HCT116 (cell line): ENCODE measurements at regions not wholly inside any gene's neighbourhood (a gene's known extent, or its start where the extent isn't known, plus 50 kb on each side); places are given as distances from the start of the nearest gene placed in this dataset.

ENCODE experiments used
- CEBPB ChIP-seq: IDR thresholded peaks from 2 replicates; pipeline ENCODE4 v1.6.1; 2012; ENCODE audit warnings: low read depth
- CTCF ChIP-seq, 3 experiments: fragments of 200-600 bp in 1 of 3; sonication (generic) in 1 of 3; IDR thresholded peaks in 2 of 3; conservative IDR thresholded peaks in 1 of 3; 2 replicates each; pipeline ENCODE4 v1.5.1; 2012 to 2017; ENCODE audit warnings: low read depth in 2 of 3, low read length in 2 of 3, antibody characterized with exemption in 1 of 3, borderline replicate concordance in 1 of 3, control low read depth in 1 of 3, mild to moderate bottlenecking in 1 of 3, mixed read lengths in 1 of 3, mixed run types in 1 of 3, moderate library complexity in 1 of 3; ENCODE audit not compliant: insufficient read depth in 1 of 3
- EZH2 ChIP-seq: fragments of 200-600 bp; sonication (generic); IDR thresholded peaks from 2 replicates; pipeline ENCODE4 v1.6.1; 2017; ENCODE audit warnings: antibody characterized with exemption, mixed run types
- FOSL1 ChIP-seq: IDR thresholded peaks from 2 replicates; pipeline ENCODE4 v1.6.1; 2012; ENCODE audit warnings: low read depth
- JUND ChIP-seq: IDR thresholded peaks from 2 replicates; pipeline ENCODE4 v1.6.1; 2012
- MAX ChIP-seq: IDR thresholded peaks from 2 replicates; pipeline ENCODE4 v1.6.1; 2012
- POLR2A ChIP-seq: IDR thresholded peaks from 2 replicates; pipeline ENCODE4 v1.7.0; 2011; ENCODE audit warnings: borderline replicate concordance; ENCODE audit not compliant: insufficient read depth, insufficient read length; ENCODE audit errors: extremely low read depth
- RAD21 ChIP-seq: IDR thresholded peaks from 2 replicates; pipeline ENCODE4 v1.6.1; 2012; ENCODE audit warnings: low read depth, mild to moderate bottlenecking
- REST ChIP-seq: IDR thresholded peaks from 2 replicates; pipeline ENCODE4 v1.6.1; 2012; ENCODE audit warnings: low read depth
- SP1 ChIP-seq: IDR thresholded peaks from 2 replicates; pipeline ENCODE4 v1.6.1; 2012; ENCODE audit warnings: low read depth
- YY1 ChIP-seq: IDR thresholded peaks from 2 replicates; pipeline ENCODE4 v1.6.1; 2011; ENCODE audit warnings: low read length, low read depth, moderate library complexity, mild to moderate bottlenecking; ENCODE audit not compliant: insufficient replicate concordance; ENCODE audit errors: extremely low read depth
- ZNF274 ChIP-seq: fragments of 200-500 bp; sonication (Bioruptor generic); IDR thresholded peaks from 2 replicates; pipeline ENCODE4 v1.6.1; 2014; ENCODE audit warnings: mild to moderate bottlenecking, low read depth, low read length, inconsistent platforms

- TF ChIP-seq SP1 (no peak), REST (no peak), CTCF (IDR thresholded peaks at IDR 0.05 in 2 of 3, conservative IDR thresholded peaks at IDR 0.05 in 1 of 3; ENCODE audit: borderline replicate concordance in 1 of 3, insufficient read depth in 1 of 3, low read depth in 2 of 3, low read length in 2 of 3) (no peak), MAX (no peak), JUND (no peak), ZNF274 (no peak), EZH2 (no peak), POLR2A (no peak), FOSL1 (no peak), YY1 (no peak), CEBPB (no peak), RAD21 (no peak)
These were observed 95.9 kb upstream of the LEP start for GRCh38 chr7:128145191-128145590.
